ENCODE measurements at regions not wholly inside any gene's neighbourhood (a gene's known extent, or its start where the extent isn't known, plus 50 kb on each side); places are given as distances from the start of the nearest gene placed in this dataset.

- Histone ChIP-seq H3K36me3 (ENCODE audit: control insufficient read depth in 1 of 2, insufficient read depth in 2 of 2, low read length in 2 of 2) (no peaks in the 10 kb centered on the region), H3K9me3 (ENCODE audit: control insufficient read depth in 1 of 2, insufficient read depth in 1 of 2, low read depth in 1 of 2, low read length in 2 of 2) (no peaks in the 10 kb centered on the region), H3K9ac (ENCODE audit: low read length) (no peak overlapping the region), H3K4me2 (ENCODE audit: low read length) (no peak overlapping the region), H3K4me3 (replicated peaks in 1 of 2; ENCODE audit: low read depth in 1 of 2, low read length in 2 of 2) (no peak overlapping the region), H3K27ac (ENCODE audit: low read depth, low read length) (no peak overlapping the region), H3K9me2 (ENCODE audit: insufficient read depth) (no peaks in the 10 kb centered on the region), H2AFZ (ENCODE audit: low read depth, low read length, poor library complexity, severe bottlenecking) (no peak overlapping the region), H3K27me3 (ENCODE audit: insufficient read depth, low read length) (no peaks in the 10 kb centered on the region), H3K4me1 (ENCODE audit: control insufficient read depth in 1 of 2, insufficient read depth in 2 of 2, low read length in 2 of 2) (no peaks in the 10 kb centered on the region), H3K79me2 (ENCODE audit: insufficient read depth, low read length) (no peaks in the 10 kb centered on the region), H4K20me1 (ENCODE audit: insufficient read depth) (no peaks in the 10 kb centered on the region)
- TF ChIP-seq POLR2A (IDR thresholded peaks at IDR 0.05; ENCODE audit: borderline replicate concordance, extremely low read depth, insufficient read depth, insufficient read length) = no peak
- no peak for TF ChIP-seq ZNF274 (IDR thresholded peaks at IDR 0.05; ENCODE audit: low read depth, low read length)
- TF ChIP-seq CBX3 (IDR thresholded peaks at IDR 0.05; ENCODE audit: low read depth) = no peak
- no peak for TF ChIP-seq ATF3 (IDR thresholded peaks at IDR 0.05)
- TF ChIP-seq CEBPB (IDR thresholded peaks at IDR 0.05; ENCODE audit: low read depth) = no peak
- no peak for TF ChIP-seq YY1 (IDR thresholded peaks at IDR 0.05; ENCODE audit: extremely low read depth, insufficient replicate concordance, low read depth, low read length)
- TF ChIP-seq REST (IDR thresholded peaks at IDR 0.05; ENCODE audit: low read depth) = no peak
- no peak for TF ChIP-seq SIN3A (IDR thresholded peaks at IDR 0.05; ENCODE audit: low read depth)
- no peak for TF ChIP-seq TCF7L2 (IDR thresholded peaks at IDR 0.05; ENCODE audit: borderline replicate concordance, extremely low read depth, insufficient read depth, insufficient read length)
- no peak for TF ChIP-seq RAD21 (IDR thresholded peaks at IDR 0.05; ENCODE audit: low read depth)
- no TSS peak for BruUV-seq (replicated peaks)
- RAD21 ChIA-PET (ENCODE audit: low non-redundant PET in 1 of 2, low total read pairs in 2 of 2, uncharacterized antibody in 2 of 2, unreplicated experiment in 2 of 2) = no interaction called here
- ATAC-seq = no peak
- POLR2A ChIA-PET = no interaction called here
- CTCF ChIA-PET = no interaction called here
- DNase-seq (ENCODE audit: low read depth, low spot score) = no peak
- intact Hi-C loops (cut with micrococcal nuclease) = no loop called here
These were observed 1474.0 kb upstream of the ACVR2A start for GRCh38 chr2:146370826-146371225.
